ENCODE measurements at regions not wholly inside any gene's neighbourhood (a gene's known extent, or its start where the extent isn't known, plus 50 kb on each side); places are given as distances from the start of the nearest gene placed in this dataset.

- no peaks in the 10 kb centered on the region for H3K9me3 ChIP-seq (ENCODE audit: control insufficient read depth in 1 of 2, insufficient read depth in 1 of 2, low read length in 2 of 2)
- Mint-ChIP-seq H3K27ac (no peak overlapping the region), H3K4me3 (no peak overlapping the region), H3K36me3 (ENCODE audit: low read depth) (no peaks in the 10 kb centered on the region), H3K27me3 (peaks cover 4% of the 10 kb centered on the region), H3K9me3 (no peaks in the 10 kb centered on the region), H3K4me1 (ENCODE audit: low read depth) (no peaks in the 10 kb centered on the region)
- CTCF ChIA-PET: no interaction called here
- H3K36me3 ChIP-seq (ENCODE audit: insufficient read depth, low read length): no peaks in the 10 kb centered on the region
- no peak overlapping the region for H3K4me3 ChIP-seq (ENCODE audit: low read length)
- no peaks in the 10 kb centered on the region for H3K4me1 ChIP-seq (ENCODE audit: insufficient read depth, low read length)
- intact Hi-C loops (cut with DNase I, micrococcal nuclease): no loop called here
- no peak for DNase-seq
- POLR2A ChIA-PET: no interaction called here
- no peak for TF ChIP-seq CTCF (IDR thresholded peaks at IDR 0.05)
- peaks cover 0 to 2% of the 10 kb centered on the region in 2 experiments for H3K27me3 ChIP-seq (ENCODE audit: control insufficient read depth in 1 of 2, insufficient read depth in 2 of 2, low read length in 2 of 2)
- H3K27ac ChIP-seq (ENCODE audit: low read depth in 1 of 2, low read length in 2 of 2): no peak overlapping the region
- ATAC-seq (ENCODE audit: poor library complexity): no peak
Measured at GRCh38 chr22:34976886-34977285, 89.1 kb upstream of the ISX start.

GRCh38 chr22:34986523-34986922 is 79.4 kb upstream of the ISX start:
- ATAC-seq (ENCODE audit: poor library complexity): no peak
- H3K9me3 Mint-ChIP-seq: peaks cover 4% of the 10 kb centered on the region
- H3K4me1 ChIP-seq (ENCODE audit: insufficient read depth, low read length): no peaks in the 10 kb centered on the region
- no peaks in the 10 kb centered on the region for H3K36me3 ChIP-seq (ENCODE audit: insufficient read depth, low read length)
- ChIA-PET POLR2A (no interaction called here), CTCF (no interaction called here)
- no peak overlapping the region for H3K27ac ChIP-seq (ENCODE audit: low read depth in 1 of 2, low read length in 2 of 2)
- no peaks in the 10 kb centered on the region for H3K36me3 Mint-ChIP-seq (ENCODE audit: low read depth)
- no peaks in the 10 kb centered on the region for H3K4me1 Mint-ChIP-seq (ENCODE audit: low read depth)
- intact Hi-C loops (cut with DNase I, micrococcal nuclease): no loop called here
- H3K27me3 ChIP-seq (ENCODE audit: control insufficient read depth in 1 of 2, insufficient read depth in 2 of 2, low read length in 2 of 2): peaks cover 0 to 3% of the 10 kb centered on the region in 2 experiments
- no peak overlapping the region for H3K27ac Mint-ChIP-seq
- no peak overlapping the region for H3K4me3 ChIP-seq (ENCODE audit: low read length)
- peaks cover 4% of the 10 kb centered on the region for H3K27me3 Mint-ChIP-seq
- no peak for DNase-seq
- no peak overlapping the region for H3K4me3 Mint-ChIP-seq
- peaks cover 0 to 12% of the 10 kb centered on the region in 2 experiments for H3K9me3 ChIP-seq (ENCODE audit: control insufficient read depth in 1 of 2, insufficient read depth in 1 of 2, low read length in 2 of 2)
- no peak for TF ChIP-seq CTCF (IDR thresholded peaks at IDR 0.05)

- Mint-ChIP-seq H3K36me3 (ENCODE audit: low read depth) (no peaks in the 10 kb centered on the region), H3K27me3 (peaks cover 41% of the 10 kb centered on the region), H3K27ac (no peak overlapping the region), H3K4me3 (no peak overlapping the region), H3K9me3 (peaks cover 4% of the 10 kb centered on the region), H3K4me1 (ENCODE audit: low read depth) (no peaks in the 10 kb centered on the region)
- Histone ChIP-seq H3K27me3 (ENCODE audit: control insufficient read depth in 1 of 2, insufficient read depth in 2 of 2, low read length in 2 of 2) (peaks cover 0 to 4% of the 10 kb centered on the region in 2 experiments), H3K9me3 (ENCODE audit: control insufficient read depth in 1 of 2, insufficient read depth in 1 of 2, low read length in 2 of 2) (no peaks in the 10 kb centered on the region), H3K27ac (ENCODE audit: low read depth in 1 of 2, low read length in 2 of 2) (no peak overlapping the region), H3K4me3 (ENCODE audit: low read length) (no peak overlapping the region), H3K36me3 (ENCODE audit: insufficient read depth, low read length) (no peaks in the 10 kb centered on the region), H3K4me1 (ENCODE audit: insufficient read depth, low read length) (no peaks in the 10 kb centered on the region)
- DNase-seq: no peak
- ChIA-PET POLR2A (no interaction called here), CTCF (no interaction called here)
- intact Hi-C loops (cut with DNase I, micrococcal nuclease): no loop called here
- TF ChIP-seq CTCF (IDR thresholded peaks at IDR 0.05): no peak
- ATAC-seq (ENCODE audit: poor library complexity): no peak
Measured at GRCh38 chr22:34992672-34993071, 73.3 kb upstream of the ISX start.
